Hematopoietic multipotent progenitor cell (in vitro differentiated cells): ENCODE measurements at regions not wholly inside any gene's neighbourhood (a gene's known extent, or its start where the extent isn't known, plus 50 kb on each side); places are given as distances from the start of the nearest gene placed in this dataset.

Experiments
- DNase-seq, 3 donors: peaks; one replicate each; pipeline ENCODE4 v3.0.0-alpha.2; 2011 to 2015; ENCODE audit warnings: low read depth in 2 of 3, low spot score in 2 of 3

GRCh38 chr9:110110154-110110553 is 97.8 kb downstream of the C9orf152 start:
- DNase-seq = no peak

- no peak for DNase-seq
These were observed 96.1 kb downstream of the C9orf152 start for GRCh38 chr9:110111868-110112267.

DNA sequence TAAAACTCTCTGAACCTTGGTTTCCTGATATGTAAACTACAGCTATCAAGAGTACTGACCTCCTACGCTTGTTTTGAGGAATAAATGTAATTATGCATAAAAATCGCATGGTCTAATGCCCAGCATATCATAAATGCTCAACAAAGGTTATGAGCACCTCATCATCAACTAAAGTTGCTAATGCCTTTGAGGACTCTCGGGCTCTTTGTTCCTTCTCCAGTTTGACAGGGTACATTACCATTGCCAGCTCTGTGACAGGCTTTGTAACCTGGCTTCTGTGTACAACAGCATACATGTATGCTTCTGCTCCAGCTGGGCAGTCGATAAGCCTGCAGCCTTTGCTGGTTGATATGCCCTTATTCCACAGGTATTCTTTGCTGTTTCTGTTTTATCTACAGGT is 95.2 kb downstream of the C9orf152 start:
- DNase-seq = no peak

GRCh38 chr9:110114086-110114858 is 93.7 kb downstream of the C9orf152 start:
- no peak for DNase-seq

DNA sequence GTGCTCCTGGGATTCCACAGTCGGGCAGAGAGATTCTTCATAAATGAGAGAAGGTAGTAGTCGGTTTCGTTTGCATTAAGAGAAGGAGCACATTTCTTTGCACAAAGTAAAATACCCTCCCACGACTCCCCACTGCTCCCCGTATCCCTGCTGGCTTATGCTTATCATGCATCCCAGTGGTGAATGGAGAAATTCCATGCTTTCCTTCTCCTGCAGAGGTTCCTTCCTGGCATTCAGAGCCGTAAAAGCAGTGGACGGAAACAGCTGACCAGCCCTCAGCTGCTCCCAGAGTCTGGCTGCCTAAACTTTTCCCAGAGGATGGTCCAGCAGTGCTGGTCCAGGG is 93.1 kb downstream of the C9orf152 start:
- no peak for DNase-seq

DNA sequence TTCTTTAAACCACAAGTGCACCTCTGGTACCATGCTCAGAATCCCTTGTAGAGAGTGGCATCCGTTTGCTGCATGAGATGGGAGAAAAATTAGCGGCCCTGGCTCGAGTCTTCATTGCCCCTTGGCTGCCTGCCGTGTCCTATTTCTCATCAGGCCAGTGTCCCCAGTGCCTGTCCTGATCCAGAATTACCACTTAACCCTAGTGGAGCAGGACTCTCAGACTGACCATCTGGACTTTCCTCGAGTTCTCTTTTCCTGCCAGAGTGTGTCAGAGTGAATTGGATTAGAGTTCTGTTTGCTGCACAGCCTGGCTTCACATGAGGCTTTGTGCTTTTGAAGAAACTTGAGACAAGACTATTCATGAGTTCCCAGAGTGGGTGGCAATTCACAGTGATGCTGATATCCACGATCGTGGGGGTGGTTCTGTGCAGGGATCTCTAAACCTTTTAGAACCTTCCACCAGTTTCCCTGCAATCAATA is 92.6 kb downstream of the C9orf152 start:
- DNase-seq = no peak

GRCh38 chr9:110115826-110116542 is 92.0 kb downstream of the C9orf152 start:
- no peak for DNase-seq

- no peak for DNase-seq
These were observed 91.4 kb downstream of the C9orf152 start for GRCh38 chr9:110116543-110116885.

DNA sequence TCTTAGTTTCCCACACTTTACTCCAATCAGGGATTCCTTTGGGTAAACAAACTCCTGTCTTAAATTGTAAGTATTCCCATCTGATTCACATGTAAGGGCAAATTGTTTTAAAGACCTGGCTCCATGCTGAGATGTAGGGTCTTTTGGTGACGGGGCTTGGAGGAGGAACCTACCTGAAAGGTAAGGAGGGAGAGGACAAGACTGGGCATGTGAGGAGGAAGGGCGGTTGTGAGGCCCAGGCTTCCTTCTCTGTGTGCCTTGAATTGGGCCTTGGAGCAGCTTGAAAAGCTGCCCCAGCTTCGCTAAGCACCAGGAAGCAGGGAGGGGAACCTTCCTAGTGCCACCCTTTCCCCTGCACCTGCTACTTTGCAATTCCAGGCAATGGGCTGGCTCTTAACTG is 86.8 kb downstream of the C9orf152 start:
- DNase-seq = no peak

DNA sequence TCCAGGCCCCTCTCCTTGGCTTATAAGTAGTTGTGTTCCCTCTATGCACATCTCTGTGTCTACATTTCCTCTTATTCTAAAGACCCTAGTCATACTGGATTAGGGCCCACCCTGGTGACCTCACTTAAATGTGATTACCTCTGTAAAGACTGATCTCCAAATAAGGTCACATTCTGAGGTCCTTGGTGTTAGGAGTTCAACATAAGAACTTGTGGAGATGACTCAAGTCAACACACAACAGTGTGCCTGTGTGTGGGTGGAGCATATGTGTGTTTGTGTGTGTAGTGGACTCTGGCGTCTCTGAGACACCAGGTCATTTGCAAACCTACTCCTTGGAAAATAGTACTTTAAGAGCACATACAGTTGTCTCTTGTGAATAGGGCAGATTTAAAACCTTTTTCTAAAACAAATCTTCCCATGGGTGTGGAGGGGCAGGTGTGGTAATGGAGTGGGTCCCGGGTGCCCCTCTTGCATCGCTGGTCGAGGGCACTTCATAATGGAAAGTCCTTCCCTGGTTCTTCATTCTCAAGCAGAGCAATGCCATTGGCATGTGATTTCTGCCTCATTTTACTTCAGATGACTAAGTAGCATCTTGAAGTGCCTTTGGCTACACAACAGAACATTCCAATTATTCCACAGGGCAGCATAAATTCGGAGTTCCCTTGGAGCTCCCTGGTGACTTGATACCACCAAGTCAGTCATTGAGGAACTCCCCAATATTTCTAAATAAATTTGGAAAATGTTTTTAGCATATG is 84.4 kb downstream of the C9orf152 start:
- DNase-seq = no peak

- no peak for DNase-seq
These were observed 83.5 kb downstream of the C9orf152 start for GRCh38 chr9:110124439-110124838.

GRCh38 chr9:110125207-110125751 is 82.7 kb downstream of the C9orf152 start:
- no peak for DNase-seq

DNA sequence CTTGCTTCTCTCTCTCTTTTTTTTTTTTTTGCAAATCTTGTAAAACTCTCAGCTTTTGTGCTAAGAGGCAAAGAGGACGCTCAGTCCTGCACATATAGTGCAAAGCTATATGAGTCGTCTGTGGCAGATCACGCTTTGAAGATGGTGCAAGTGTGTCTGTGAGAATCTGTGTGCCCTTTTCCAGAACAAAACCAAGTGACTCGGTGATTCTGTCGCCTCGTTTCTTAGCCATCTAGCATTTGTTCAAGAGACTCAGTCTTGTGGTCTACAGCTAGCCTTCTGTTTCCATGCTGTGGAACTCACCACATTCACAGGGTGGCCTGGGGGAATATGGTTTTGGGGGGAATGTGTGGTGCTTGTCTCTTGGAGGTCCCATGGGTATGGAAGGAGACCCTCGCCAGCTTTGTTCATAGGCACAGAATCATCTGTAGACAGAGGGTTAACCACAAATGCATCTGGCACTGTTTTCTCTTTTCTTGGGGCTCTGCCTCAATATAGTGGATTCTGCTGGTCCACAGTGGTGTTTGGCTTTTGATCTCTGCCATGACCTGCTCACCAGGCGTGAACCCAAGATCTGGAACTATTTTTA is 82.1 kb downstream of the C9orf152 start:
- peak in 1 of 3 donors; percentile 26 for DNase-seq

GRCh38 chr9:110126499-110126941 is 81.4 kb downstream of the C9orf152 start:
- peak in 1 of 3 donors; percentile 41 for DNase-seq

DNA sequence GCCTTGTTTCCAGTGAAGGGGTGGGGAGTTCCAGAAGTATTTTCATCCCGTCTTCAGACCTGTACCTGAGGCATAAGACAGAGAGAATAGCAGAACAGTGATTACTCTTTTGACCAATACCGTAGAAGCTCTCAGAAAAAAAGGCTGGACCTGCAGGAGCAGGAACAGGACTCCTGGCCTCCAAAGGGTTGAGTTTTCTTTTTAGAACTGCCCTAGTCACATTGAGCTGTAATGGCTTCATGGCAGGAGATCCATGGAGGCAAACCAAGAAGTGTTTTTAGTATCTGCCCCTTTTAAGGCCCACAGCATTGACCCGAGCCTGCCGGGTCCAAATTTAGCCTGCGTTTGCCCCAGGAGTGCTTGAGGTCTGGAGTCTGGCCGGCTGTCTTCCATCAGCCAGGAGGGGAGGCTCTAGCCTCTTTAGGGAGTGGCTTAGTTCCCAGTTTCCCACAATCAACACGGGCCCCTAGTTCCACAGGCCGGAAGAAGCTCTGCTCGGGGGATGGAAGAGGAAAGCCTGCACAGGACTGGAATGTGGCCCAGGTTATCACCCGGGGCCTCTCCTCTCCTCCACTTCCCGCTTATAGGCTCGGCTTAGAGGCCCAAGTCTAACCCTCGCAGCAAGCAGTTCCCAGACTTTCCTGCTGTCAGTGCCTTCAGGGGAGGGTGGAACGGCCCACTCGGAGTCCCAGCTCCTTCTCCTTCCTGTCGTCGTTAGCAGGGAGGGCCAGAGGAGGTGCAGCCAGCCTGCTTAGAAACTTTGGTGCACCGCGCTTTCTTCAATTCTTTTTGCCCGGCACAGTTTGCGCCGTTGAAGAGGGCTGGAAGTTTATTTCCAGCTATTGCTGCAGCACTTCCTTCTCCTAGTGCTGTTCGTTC is 80.7 kb downstream of the C9orf152 start:
- DNase-seq = no peak

- DNase-seq = no peak
These were observed 79.2 kb downstream of the C9orf152 start for GRCh38 chr9:110128664-110129329.

- no peak for DNase-seq
These were observed 78.5 kb downstream of the C9orf152 start for GRCh38 chr9:110129425-110129824.

DNA sequence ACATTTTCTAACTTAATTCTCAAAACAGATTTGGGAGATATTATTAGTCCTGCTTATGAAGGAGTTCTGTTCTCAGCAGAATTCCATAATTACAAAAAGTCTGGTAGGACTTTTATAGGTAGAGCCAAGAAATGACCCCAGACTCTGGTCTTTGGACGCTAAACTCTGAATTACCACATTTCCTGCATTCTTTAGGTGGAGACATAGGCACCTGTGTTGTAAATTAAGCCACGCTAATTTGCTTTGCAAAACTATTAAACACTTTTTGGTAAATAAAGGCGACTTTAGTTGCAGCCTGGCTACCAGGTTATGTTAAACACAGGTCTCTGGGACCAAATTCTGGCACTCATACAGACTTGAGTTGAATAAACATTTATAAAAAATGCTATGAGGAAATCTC is 77.7 kb downstream of the C9orf152 start:
- no peak for DNase-seq

DNA sequence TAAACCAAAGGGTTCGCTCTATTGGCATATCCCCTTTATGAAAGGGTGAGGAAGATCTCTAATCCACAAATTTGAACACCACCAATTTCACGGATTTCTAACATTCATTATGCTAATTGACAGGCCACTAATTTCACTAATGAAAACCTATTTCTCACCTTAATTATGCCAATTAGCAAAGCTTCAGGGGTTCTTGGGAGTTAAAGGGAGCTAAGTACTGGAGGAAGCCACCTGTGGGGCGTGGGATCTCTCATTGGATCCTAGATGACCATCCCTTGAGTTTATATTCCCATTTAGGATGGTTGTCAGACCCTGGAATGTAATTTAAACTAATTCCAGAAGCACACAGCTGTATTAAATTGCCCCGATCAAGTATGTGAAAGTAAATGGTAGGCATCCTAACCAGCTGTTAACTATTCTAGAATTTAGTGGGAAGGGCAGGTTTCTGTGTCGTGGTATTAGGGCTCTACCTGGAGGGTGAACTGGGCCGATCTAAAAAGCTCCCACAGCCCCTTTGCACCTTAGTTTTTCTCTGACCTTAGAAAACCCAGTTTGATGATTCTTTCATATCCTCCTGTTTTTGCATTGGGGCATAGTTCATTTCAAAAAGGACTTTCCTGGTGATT is 77.1 kb downstream of the C9orf152 start:
- DNase-seq = no peak
